Mesenchymal stem cell (in vitro differentiated cells and primary cell): ENCODE measurements at regions not wholly inside any gene's neighbourhood (a gene's known extent, or its start where the extent isn't known, plus 50 kb on each side); places are given as distances from the start of the nearest gene placed in this dataset.
"Not testable (repeated sequence)": the region's sequence is repeated elsewhere in the genome, so short reads cannot be mapped to it uniquely, and the experiment has no call there.

Experiments
- DNase-seq: peaks from one replicate; pipeline ENCODE4 v3.0.0-alpha.2; 2013
- H2AFZ ChIP-seq: one replicate; pipeline ENCODE4 v1.6.1; 2013; ENCODE audit warnings: low read depth, mild to moderate bottlenecking, control low read depth, inconsistent platforms, low read length, moderate library complexity
- H2AK5ac ChIP-seq: 2 replicates; pipeline ENCODE4 v1.6.1; 2013; ENCODE audit warnings: low read length, moderate library complexity, mild to moderate bottlenecking, inconsistent platforms; ENCODE audit not compliant: severe bottlenecking
- H2BK120ac ChIP-seq: one replicate; pipeline ENCODE4 v1.6.1; 2013; ENCODE audit warnings: low read depth, mild to moderate bottlenecking, inconsistent platforms, low read length, moderate library complexity
- H2BK12ac ChIP-seq, 2 experiments: one replicate each; pipeline ENCODE4 v1.6.1; 2013; ENCODE audit warnings: inconsistent platforms in 2 of 2, low read length in 2 of 2, mild to moderate bottlenecking in 2 of 2, moderate library complexity in 2 of 2, control low read depth in 1 of 2
- H2BK15ac ChIP-seq: one replicate; pipeline ENCODE4 v1.6.1; 2013; ENCODE audit warnings: mild to moderate bottlenecking, low read depth, inconsistent platforms; ENCODE audit not compliant: poor library complexity, severe bottlenecking
- H2BK5ac ChIP-seq: 2 replicates; pipeline ENCODE4 v1.6.1; 2013; ENCODE audit warnings: low read depth, mild to moderate bottlenecking, low read length, control low read depth, inconsistent platforms; ENCODE audit not compliant: poor library complexity, severe bottlenecking
- H3K14ac ChIP-seq, 2 experiments: one replicate each; pipeline ENCODE4 v1.6.1; 2013; ENCODE audit warnings: inconsistent platforms in 2 of 2, low read length in 2 of 2, control low read depth in 1 of 2, mild to moderate bottlenecking in 1 of 2, moderate library complexity in 1 of 2
- H3K18ac ChIP-seq, 2 experiments: one replicate each; pipeline ENCODE4 v1.6.1; 2013; ENCODE audit warnings: inconsistent platforms in 2 of 2, low read length in 2 of 2, control low read depth in 1 of 2, low read depth in 1 of 2, mild to moderate bottlenecking in 1 of 2
- H3K23ac ChIP-seq, 2 experiments: one replicate each; pipeline ENCODE4 v1.6.1; 2013; ENCODE audit warnings: inconsistent platforms in 2 of 2, low read length in 2 of 2, mild to moderate bottlenecking in 2 of 2, moderate library complexity in 2 of 2, control low read depth in 1 of 2
- H3K27ac ChIP-seq: 2 replicates; pipeline ENCODE4 v1.5.1; 2013; ENCODE audit warnings: mild to moderate bottlenecking, moderate library complexity, low read length, control low read depth, inconsistent platforms; ENCODE audit not compliant: poor library complexity, severe bottlenecking
- H3K27me3 ChIP-seq, 2 experiments: 2 replicates each; pipeline versions ENCODE4 v1.6.1 to v1.7.0; 2013; ENCODE audit warnings: low read length in 2 of 2, mild to moderate bottlenecking in 2 of 2, moderate library complexity in 2 of 2, control low read depth in 1 of 2, inconsistent platforms in 1 of 2; ENCODE audit not compliant: control insufficient read depth in 1 of 2, insufficient read depth in 1 of 2
- H3K36me3 ChIP-seq, 2 experiments: 2 replicates each; pipeline versions ENCODE4 v1.6.1 to v1.7.0; 2013; ENCODE audit warnings: low read length in 2 of 2, control low read depth in 1 of 2, inconsistent platforms in 1 of 2, low read depth in 1 of 2, mild to moderate bottlenecking in 1 of 2; ENCODE audit not compliant: insufficient read depth in 2 of 2, control insufficient read depth in 1 of 2
- H3K4ac ChIP-seq, 2 experiments: one replicate each; pipeline ENCODE4 v1.6.1; 2013; ENCODE audit warnings: inconsistent platforms in 2 of 2, low read length in 2 of 2, mild to moderate bottlenecking in 2 of 2, moderate library complexity in 2 of 2, control low read depth in 1 of 2, low read depth in 1 of 2
- H3K4me1 ChIP-seq: 2 replicates; pipeline ENCODE4 v1.6.1; 2013; ENCODE audit warnings: low read depth, low read length, control low read depth; ENCODE audit not compliant: control insufficient read depth, insufficient read depth
- H3K4me2 ChIP-seq: 2 replicates; pipeline ENCODE4 v1.6.1; 2013; ENCODE audit warnings: low read length, mild to moderate bottlenecking, inconsistent platforms; ENCODE audit not compliant: poor library complexity, severe bottlenecking
- H3K4me3 ChIP-seq, 2 experiments: 2 replicates each; pipeline versions ENCODE4 v1.5.1 to v1.7.0; 2013; ENCODE audit warnings: low read length in 2 of 2, mild to moderate bottlenecking in 2 of 2, control low read depth in 1 of 2, low read depth in 1 of 2; ENCODE audit not compliant: insufficient read depth in 1 of 2
- H3K79me1 ChIP-seq: replicated peaks from 2 replicates; pipeline ENCODE4 v1.6.1; 2013; ENCODE audit warnings: mild to moderate bottlenecking, control low read depth, low read length, inconsistent platforms; ENCODE audit not compliant: poor library complexity, severe bottlenecking
- H3K9ac ChIP-seq: 2 replicates; pipeline ENCODE4 v1.7.0; 2013; ENCODE audit warnings: mild to moderate bottlenecking, low read length, moderate library complexity
- H3K9me3 ChIP-seq: 2 replicates; pipeline ENCODE4 v1.7.0; 2013; ENCODE audit warnings: mild to moderate bottlenecking, low read length; ENCODE audit not compliant: control insufficient read depth
- H4K8ac ChIP-seq: one replicate; pipeline ENCODE4 v1.6.1; 2013; ENCODE audit warnings: inconsistent platforms, mild to moderate bottlenecking, low read length, moderate library complexity
- H4K91ac ChIP-seq: one replicate; pipeline ENCODE4 v1.6.1; 2013; ENCODE audit warnings: mild to moderate bottlenecking, low read length, inconsistent platforms
- WGBS: methylation state at CpG from one replicate; pipeline ENCODE4 v1.1.7; 2013; ENCODE audit warnings: mixed read lengths; 5-methylcytosine and 5-hydroxymethylcytosine counted together

DNA sequence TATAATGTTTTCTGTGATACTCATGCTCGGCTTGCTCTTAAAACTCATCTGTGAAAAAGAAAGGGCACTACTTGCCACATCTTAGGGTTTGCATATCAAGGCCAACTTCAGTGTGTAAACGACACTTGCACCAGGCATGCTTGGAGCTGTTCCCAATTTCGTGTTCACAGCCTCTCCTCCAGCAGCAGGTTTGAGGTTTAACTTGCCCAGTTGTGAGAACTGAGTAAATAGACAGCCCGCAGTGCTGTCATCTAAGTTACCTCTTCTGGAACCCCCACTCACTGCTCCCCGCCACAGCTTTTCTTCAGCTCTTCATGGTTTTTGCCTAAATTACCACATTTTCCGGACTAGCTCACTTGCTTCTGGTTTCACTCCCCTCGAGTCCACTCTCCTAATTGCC lies 595.4 kb downstream of the TTLL7 start:
- H3K79me1 ChIP-seq, H4K91ac ChIP-seq, H3K18ac ChIP-seq, H3K4me3 ChIP-seq, H3K4ac ChIP-seq, H3K27me3 ChIP-seq, H4K8ac ChIP-seq, H3K36me3 ChIP-seq, H2AK5ac ChIP-seq, H3K27ac ChIP-seq, H2BK12ac ChIP-seq, DNase-seq, H2BK5ac ChIP-seq, H2BK15ac ChIP-seq, H3K9ac ChIP-seq, H2BK120ac ChIP-seq, H3K9me3 ChIP-seq, H3K14ac ChIP-seq, H2AFZ ChIP-seq, H3K4me2 ChIP-seq, H3K4me1 ChIP-seq, H3K23ac ChIP-seq: not testable (repeated sequence)
- 91% methylated on average over 5 of the region's 7 CpGs for WGBS

DNA sequence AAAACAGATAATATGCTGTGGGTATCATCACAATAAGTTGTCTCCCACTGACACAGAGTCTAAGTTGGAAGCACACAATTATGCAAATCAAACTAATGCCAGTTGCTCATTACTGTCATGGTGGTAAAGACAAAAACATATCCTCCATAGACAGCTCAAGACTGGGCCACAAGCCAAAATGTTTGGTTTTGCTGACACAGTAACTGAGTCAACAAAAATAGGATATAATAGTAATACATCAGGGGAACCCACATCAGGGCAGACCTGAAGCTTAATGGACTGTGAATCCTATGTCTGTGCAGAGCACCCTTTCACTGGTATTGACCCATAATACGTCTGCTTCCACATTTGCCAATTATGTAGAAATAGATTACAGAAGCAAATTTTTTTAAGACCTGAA lies 597.8 kb downstream of the TTLL7 start:
- H2BK15ac ChIP-seq, H4K8ac ChIP-seq, H3K27ac ChIP-seq, H2AK5ac ChIP-seq, H3K23ac ChIP-seq, H3K14ac ChIP-seq, H2BK120ac ChIP-seq, DNase-seq, H3K4me1 ChIP-seq, H3K36me3 ChIP-seq, H3K18ac ChIP-seq, H4K91ac ChIP-seq, H3K9me3 ChIP-seq, H2BK12ac ChIP-seq, H2BK5ac ChIP-seq, H3K4ac ChIP-seq, H3K79me1 ChIP-seq, H3K4me2 ChIP-seq, H3K27me3 ChIP-seq, H3K4me3 ChIP-seq, H2AFZ ChIP-seq, H3K9ac ChIP-seq: not testable (repeated sequence)
- no CpG with 5 or more reads among the region's 1 CpG for WGBS

DNA sequence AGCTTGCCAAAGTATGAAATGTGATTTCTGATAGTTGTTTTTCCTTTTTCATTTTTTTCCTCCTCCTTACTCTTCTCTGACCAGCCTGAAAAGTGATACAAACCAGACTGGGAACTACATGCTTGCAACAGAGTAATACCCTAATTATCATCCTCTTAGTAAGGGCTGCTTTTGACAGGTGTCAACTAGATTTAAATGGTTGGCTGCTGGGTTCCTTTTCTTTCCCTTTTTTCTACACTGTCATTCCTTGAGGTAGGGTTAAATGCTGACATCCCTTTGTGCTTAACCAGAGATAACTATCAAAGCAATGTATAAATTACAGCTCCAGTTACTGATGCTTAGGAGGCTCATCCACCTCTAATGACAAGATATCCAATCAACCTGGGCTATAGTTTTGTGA lies 598.8 kb downstream of the TTLL7 start:
- not testable (repeated sequence) for H3K4ac ChIP-seq, H3K14ac ChIP-seq, H2BK120ac ChIP-seq, H2BK12ac ChIP-seq, H2BK15ac ChIP-seq, H4K8ac ChIP-seq, H3K23ac ChIP-seq, H3K18ac ChIP-seq, H2AK5ac ChIP-seq, H3K4me2 ChIP-seq, H3K4me3 ChIP-seq, H2AFZ ChIP-seq, H3K9ac ChIP-seq, H3K4me1 ChIP-seq, H3K27me3 ChIP-seq, H3K79me1 ChIP-seq, H3K27ac ChIP-seq, H4K91ac ChIP-seq, H3K9me3 ChIP-seq, DNase-seq, H3K36me3 ChIP-seq, H2BK5ac ChIP-seq

DNA sequence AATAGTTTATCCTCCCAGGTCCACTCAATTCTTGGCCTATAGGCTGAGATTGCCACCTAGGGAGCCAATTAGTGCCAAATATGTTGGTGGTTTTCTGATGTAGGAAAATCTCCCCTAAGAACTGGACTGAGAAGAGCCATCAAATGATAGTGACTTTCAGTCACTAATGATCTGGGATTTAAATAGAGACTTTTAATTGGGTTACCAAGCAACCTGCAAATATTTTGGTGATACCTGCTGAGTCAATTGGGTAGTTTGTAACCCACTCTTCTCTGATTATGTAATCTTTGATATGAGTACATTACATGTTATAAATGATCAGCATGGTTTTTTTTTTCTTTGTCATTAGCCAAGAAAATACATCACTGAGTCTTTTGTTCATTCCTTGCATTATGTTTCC lies 600.8 kb downstream of the TTLL7 start:
- H4K8ac ChIP-seq, H3K79me1 ChIP-seq, H3K23ac ChIP-seq, H2AFZ ChIP-seq, H3K4ac ChIP-seq, H3K14ac ChIP-seq, H3K9me3 ChIP-seq, H3K9ac ChIP-seq, H2BK15ac ChIP-seq, H4K91ac ChIP-seq, DNase-seq, H3K27me3 ChIP-seq, H3K4me2 ChIP-seq, H2AK5ac ChIP-seq, H2BK12ac ChIP-seq, H3K4me3 ChIP-seq, H3K18ac ChIP-seq, H3K4me1 ChIP-seq, H3K27ac ChIP-seq, H2BK5ac ChIP-seq, H2BK120ac ChIP-seq, H3K36me3 ChIP-seq: not testable (repeated sequence)
